AG04449 (cell line): ENCODE measurements at regions not wholly inside any gene's neighbourhood (a gene's known extent, or its start where the extent isn't known, plus 50 kb on each side); places are given as distances from the start of the nearest gene placed in this dataset.

Source experiments
- CTCF ChIA-PET: fragments of 350-600 bp; formaldehyde crosslinking; extraction: SDS; loops from one replicate; lab custom pipeline; 2021; ENCODE audit warnings: antibody characterized with exemption; lab: Yijun Ruan, JAX
- POLR2A ChIA-PET: fragments of 400-600, 350-600 bp; formaldehyde crosslinking; extraction: SDS; loops from one replicate; lab custom pipeline; 2020; ENCODE audit warnings: antibody characterized with exemption, inconsistent platforms; lab: Yijun Ruan, JAX
- DNase-seq: peaks from one replicate; pipeline ENCODE4 v3.0.0-alpha.2; 2010; ENCODE audit warnings: low read depth, low spot score
- H3K4me3 ChIP-seq: 2 replicates; pipeline ENCODE4 v1.5.1; 2011; ENCODE audit warnings: low read depth, mild to moderate bottlenecking, control low read depth, low read length
- CTCF ChIP-seq: IDR thresholded peaks from one replicate; pipeline ENCODE4 v1.5.1; 2011; ENCODE audit warnings: mild to moderate bottlenecking, moderate library complexity, low read length, control low read depth, inconsistent platforms; ENCODE audit not compliant: insufficient read depth; ENCODE audit errors: missing control alignments

DNA sequence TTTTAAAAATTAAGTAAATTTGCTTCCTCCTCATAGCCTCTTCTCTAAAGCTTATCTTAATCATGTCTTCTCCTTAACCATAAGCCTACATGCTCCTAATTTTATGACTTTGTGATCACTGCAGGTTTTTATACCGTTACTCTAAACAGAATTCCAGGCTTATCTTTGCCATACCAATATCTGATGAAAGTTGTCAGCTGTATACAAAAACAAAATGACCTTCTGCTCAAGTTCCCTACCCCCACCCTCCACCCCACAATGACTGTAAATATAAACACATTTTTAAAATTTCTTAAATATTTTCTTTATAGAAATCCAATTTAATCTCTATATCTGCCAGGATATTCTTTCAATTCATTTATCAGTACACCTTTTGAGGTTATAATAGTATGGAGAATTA lies 60.5 kb upstream of the SGK1 start:
- ChIA-PET POLR2A (no interaction called here), CTCF (interaction anchor here (1.2 kb wide), 1 partner anchor 13 kb away, joined by 4 read pairs; no protein-coding TSS in a partner anchor)
- DNase-seq, result no peak
- no peak for TF ChIP-seq CTCF
- no peak overlapping the region for H3K4me3 ChIP-seq

GRCh38 chr6:134376785-134377184 lies 58.9 kb upstream of the SGK1 start:
- ChIA-PET CTCF (no interaction called here), POLR2A (no interaction called here)
- no peak for DNase-seq
- no peak for TF ChIP-seq CTCF
- H3K4me3 ChIP-seq, result no peak overlapping the region

GRCh38 chr6:134375220-134375580 lies 57.3 kb upstream of the SGK1 start:
- TF ChIP-seq CTCF, result no peak
- H3K4me3 ChIP-seq, result no peak overlapping the region
- no peak for DNase-seq
- CTCF ChIA-PET, result interaction anchor here (1.0 kb wide), 1 partner anchor 197 kb away, joined by 3 read pairs; no protein-coding TSS in a partner anchor
- POLR2A ChIA-PET, result no interaction called here

- CTCF ChIA-PET, result interaction anchor here (0.9 to 2.8 kb wide), 3 partner anchors 11 to 197 kb away, joined by 3 to 15 read pairs (median 3); no protein-coding TSS in a partner anchor
- H3K4me3 ChIP-seq, result no peak overlapping the region
- DNase-seq, result no peak
- POLR2A ChIA-PET, result no interaction called here
- no peak for TF ChIP-seq CTCF
Observed at GRCh38 chr6:134374491-134375219, 56.7 kb upstream of the SGK1 start.

DNA sequence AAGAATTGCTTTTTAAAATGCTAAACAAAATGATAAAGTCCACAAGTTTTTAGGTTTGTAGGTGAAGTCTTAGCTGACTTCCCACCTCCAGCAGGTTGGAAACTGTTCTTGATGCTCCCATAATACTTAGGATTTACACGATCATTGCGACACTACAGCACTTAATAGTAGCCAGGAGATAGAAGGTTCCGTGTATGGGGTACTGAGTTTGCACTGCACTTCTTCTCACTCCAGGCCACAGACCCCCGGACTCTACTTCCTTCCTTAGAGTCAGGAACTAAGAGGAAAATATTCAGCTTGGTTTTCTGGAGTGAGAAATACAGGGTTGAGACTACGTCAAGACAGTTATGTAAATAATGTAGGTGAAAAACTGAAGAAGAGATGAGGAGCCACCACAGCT lies 56.1 kb upstream of the SGK1 start:
- no peak overlapping the region for H3K4me3 ChIP-seq
- DNase-seq, result no peak
- CTCF ChIA-PET, result interaction anchor here (0.9 to 2.8 kb wide), 4 partner anchors 10 to 508 kb away, joined by 3 to 15 read pairs (median 4); no protein-coding TSS in a partner anchor
- no peak for TF ChIP-seq CTCF
- POLR2A ChIA-PET, result no interaction called here

- CTCF ChIA-PET, result interaction anchor here (0.7 to 2.8 kb wide), 5 partner anchors 9 to 509 kb away, joined by 3 to 15 read pairs (median 3); no protein-coding TSS in a partner anchor
- TF ChIP-seq CTCF, result no peak
- H3K4me3 ChIP-seq, result no peak overlapping the region
- POLR2A ChIA-PET, result interaction anchor here (0.9 kb wide), 1 partner anchor 200 kb away, joined by 4 read pairs; no protein-coding TSS in a partner anchor
- DNase-seq, result peak; percentile 70
Observed at GRCh38 chr6:134373282-134373922, 55.5 kb upstream of the SGK1 start.
